ENCODE measurements at regions not wholly inside any gene's neighbourhood (a gene's known extent, or its start where the extent isn't known, plus 50 kb on each side); places are given as distances from the start of the nearest gene placed in this dataset.

DNA sequence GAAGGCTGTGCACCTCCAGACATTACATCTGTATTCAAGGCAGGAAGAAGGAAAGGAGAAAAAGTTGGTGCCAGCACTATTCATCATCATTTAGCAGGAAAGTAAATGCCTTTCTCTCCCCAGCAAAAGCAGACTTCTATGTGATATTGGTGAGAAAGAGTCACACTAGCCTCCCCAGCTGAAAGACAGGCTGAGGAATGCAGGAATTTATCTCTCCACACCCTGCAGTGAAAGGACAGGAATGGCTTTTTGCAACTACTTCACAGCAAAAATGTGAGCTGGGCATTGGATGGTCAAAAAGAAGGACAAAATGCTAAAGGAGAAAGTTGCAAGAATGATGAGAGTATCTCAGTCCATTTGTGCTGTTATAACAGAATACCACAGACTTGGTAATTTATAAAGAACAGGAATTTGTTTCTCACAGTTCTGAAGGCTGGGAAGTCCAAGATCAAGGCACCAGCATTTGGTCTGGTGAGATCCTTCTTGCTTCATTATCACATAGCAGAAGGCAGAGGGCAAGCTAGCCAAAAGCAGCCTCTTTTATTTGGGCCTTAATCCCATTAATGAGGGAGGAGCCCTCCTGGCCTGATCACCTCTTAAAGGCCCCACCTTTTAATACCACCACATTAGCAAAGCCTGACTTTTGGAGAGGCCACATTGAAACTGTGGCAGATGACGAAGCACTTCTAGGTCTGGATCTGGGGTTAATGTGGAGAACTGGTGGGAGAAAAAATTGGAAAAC is 388.1 kb upstream of the SLC14A2 start:
- no peak for DNase-seq (ENCODE audit: low read depth)

DNA sequence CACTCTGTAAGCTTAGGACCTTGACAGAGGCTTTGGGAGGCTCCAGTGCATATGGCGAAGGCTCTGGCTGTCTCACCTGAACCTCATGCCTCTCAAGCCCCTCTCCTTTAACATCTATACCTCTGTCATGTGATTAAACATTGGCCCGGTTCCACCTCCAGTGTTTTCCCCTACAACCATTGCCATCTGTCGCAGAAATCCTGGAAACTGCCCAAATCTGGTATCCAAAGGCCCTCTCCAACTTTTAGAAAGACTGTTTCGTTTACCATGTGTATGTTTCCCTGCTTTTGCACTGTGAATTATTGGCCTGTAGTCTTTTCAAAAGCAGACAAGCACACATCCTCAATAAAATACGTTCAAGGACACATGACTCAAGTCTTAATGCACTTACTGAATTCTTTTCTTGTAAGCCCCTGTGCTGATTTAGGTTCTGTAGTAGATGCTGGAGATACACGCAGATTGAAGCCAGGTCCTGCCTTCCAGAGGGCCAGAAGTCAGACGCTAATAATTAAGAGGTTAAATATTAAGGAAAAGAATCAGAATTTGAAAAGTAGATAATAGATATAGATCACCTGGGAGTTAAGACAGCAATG is 386.4 kb upstream of the SLC14A2 start:
- no peak for DNase-seq (ENCODE audit: low read depth)

GRCh38 chr18:45231617-45232016 is 383.7 kb upstream of the SLC14A2 start:
- DNase-seq (ENCODE audit: low read depth) = no peak

DNA sequence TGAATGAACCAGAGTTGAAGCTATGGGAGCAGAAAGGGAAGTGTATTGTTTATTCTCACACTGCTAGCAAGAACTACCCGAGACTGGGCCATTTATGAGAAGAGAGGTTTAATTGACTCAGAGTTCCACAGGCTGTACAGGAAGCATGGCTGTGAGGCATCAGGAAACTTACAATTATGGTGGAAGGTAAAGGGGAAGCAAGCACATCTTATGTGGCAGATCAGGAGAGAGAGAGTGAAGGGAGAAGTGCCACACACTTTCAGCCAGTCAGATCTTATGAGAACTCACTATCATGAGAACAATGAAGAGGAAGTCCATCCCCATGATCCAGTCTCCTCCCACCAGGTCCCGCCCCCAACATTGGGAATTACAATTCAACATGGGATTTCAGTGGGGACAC is 383.2 kb upstream of the SLC14A2 start:
- no peak for DNase-seq (ENCODE audit: low read depth)

DNA sequence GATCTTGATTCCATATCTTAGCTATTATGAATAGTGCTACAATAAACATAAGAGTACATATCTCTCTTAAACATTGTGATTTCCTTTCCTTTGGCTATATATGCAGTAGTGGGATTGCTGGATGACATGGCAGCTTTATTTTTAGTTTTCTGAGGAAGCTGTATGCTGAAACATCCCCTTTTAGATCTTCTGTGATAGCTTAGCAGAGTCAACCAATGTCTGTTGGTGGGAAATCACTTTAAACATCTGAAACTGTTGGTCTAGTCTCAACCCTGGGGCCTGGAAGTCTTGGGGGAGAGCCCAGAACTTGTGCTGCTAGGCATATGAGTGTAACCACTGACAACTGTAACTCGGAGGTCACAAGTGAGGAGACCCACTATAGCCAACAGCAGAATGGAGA is 378.6 kb upstream of the SLC14A2 start:
- no peak for DNase-seq (ENCODE audit: low read depth)

DNA sequence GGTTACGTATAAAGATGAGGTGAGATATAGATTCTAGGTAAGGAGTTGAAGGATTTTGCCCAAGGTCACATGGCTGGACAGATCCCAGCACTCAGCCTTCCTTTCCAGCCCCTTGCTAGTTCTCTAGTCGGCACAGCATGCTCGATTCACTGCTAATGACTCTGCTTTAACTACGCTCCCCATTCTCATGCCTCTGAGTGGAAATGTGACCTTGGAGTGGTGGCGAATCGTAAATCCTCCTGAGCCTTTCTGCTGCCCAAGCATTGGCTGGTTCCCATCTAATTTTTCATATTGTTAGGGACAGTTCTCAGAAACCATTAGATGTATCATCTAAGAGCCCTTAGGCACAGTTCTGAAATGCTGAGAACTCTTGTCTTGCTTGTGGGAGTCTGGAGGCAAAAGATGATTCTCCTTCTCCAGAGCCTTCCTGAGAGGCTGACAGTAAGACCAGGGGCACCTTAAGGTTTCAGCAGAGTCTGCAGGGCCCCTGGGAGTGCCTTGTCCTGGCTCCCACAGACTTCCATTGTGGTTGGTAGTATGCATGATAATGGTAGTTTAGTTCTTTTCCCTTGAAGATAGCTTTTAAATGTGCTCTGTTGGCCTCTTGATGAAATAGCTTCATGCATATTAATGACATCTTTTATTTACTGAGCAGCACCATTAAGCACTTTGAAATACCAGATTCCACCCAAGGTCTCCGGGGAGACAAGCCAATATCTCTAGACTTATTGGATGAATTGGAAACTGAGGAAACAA is 377.8 kb upstream of the SLC14A2 start:
- DNase-seq (ENCODE audit: low read depth) = no peak

GRCh38 chr18:45241271-45241670 is 374.0 kb upstream of the SLC14A2 start:
- no peak for DNase-seq (ENCODE audit: low read depth)

DNA sequence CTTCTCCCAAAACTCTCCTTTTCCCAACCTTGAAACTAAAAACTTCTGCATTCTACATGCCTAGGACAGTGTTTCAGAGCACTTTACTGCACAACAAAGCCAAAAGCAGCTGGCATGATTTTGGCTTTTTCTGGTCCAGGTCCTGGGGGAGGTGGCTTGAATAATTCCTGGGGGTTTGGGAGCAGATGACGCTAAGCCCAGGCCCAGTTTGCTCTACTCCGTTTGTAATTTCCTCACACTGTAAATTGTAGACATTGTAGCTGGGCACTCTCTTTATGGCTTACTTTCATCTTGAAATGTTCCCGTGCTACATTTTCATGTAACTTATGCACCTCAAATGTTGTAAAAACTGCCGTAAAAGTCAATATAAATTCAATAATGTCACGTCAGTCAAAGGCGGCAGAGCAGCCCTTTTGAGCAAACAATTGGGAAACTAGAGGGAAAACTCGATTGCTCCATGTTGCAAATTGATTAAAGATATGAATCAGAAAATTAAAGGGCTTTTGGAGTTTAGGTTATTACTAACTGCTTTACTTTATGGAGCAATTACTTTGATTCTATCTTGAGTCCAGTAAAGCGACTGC is 373.2 kb upstream of the SLC14A2 start:
- no peak for DNase-seq (ENCODE audit: low read depth)

GRCh38 chr18:45243340-45244110 is 371.8 kb upstream of the SLC14A2 start:
- no peak for DNase-seq (ENCODE audit: low read depth)

DNA sequence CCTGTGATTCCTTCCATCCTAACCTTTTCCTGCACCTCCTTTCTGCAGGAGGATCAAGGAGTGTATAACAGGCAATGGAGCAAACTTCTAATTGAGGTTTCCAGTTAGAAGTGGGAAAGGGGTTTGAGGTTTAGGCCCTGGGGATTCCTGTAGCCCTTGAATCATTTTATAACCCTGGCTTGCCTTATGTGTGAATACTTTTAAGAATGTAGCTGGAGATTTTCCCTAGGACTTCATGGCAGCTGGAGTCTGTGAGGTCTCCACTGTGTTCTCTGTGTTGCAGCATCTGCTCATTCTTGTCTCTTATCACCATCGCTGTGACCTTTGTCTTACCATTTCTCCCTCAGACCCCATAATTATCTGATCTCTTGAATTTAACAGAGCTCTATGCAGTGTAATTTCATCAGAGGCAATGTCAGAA is 370.2 kb upstream of the SLC14A2 start:
- no peak for DNase-seq (ENCODE audit: low read depth)

- DNase-seq (ENCODE audit: low read depth) = no peak
Measured at GRCh38 chr18:45248240-45248903, 366.9 kb upstream of the SLC14A2 start.

GRCh38 chr18:45249246-45249661 is 366.0 kb upstream of the SLC14A2 start:
- DNase-seq (ENCODE audit: low read depth) = no peak

DNA sequence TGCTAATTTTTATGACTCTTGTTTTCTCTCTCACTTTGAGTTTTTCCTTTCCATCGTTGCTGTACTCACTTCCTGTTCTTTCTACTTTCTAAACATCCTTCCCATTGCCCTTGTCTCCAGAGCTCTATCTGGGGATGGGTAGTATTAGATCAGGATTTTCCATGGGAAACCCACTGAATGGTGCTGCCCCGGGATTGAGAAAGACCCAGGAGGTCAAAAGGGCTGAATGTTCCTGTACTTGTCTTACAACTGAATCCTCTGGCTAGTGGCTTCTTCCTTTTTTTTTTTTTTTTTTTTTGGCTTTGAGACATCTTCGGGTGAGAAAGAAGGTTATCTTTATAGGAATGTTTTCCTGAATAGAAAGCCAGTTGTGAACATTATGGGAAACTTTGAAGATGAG is 364.8 kb upstream of the SLC14A2 start:
- no peak for DNase-seq (ENCODE audit: low read depth)

DNA sequence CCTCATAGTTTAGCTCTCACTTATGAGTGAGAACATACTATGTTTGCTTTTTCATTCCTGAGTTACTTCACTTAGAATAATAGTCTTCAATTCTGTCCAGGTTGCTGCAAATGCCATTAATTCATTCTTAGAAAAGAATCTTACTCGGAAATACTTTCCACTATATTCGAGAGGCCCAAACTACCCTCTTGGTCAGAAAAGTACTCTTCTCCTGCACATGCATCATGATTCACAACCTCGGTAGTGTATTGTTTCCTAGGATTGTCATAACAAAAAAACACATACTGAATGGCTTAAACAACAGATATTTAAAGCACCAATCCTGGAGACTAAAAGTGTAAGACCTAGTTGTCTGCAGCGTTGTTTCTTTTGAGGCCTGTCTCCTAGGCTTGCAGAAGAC is 364.0 kb upstream of the SLC14A2 start:
- DNase-seq (ENCODE audit: low read depth) = no peak

DNA sequence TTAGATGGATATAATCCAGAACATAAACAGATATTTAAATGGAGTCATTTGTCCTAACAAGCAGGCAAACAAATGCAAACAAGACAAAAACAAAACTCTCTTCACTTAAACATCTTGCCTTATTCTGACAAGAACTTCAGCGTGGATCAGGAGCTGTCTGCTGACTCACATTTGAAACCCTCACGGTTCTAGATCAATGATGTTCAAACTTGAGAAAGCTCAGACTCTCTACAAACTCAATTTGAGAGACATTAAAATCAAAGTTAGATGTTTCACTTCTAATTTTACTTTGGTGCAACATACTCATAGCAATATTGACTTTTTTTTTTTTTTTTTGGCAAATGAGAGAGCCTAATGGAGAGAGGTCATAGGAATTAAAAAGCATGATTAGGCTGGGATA is 362.8 kb upstream of the SLC14A2 start:
- no peak for DNase-seq (ENCODE audit: low read depth)

DNA sequence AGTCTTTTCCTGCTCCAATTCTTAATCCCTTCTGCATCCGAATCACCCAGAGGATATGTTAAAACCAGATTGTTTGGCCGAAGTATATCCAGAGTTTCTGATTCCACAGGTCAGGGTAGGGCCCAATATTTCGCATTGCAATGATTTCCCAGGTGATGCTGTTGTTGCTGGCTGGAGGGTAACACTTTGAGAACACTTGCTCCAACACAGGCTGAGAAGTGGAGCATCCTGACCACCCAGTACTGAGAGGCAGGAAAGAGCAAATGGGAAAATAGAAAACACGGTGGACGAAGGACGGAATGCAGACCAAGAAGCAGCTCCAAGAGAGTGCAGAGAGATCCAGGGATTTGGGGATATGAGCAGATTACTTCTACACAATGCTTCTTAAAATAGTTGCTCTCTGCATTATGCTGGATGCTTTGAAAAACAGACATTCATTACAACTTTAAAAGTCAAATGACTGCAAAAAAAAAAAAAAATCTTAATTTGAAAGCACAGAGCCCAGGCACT is 362.2 kb upstream of the SLC14A2 start:
- DNase-seq (ENCODE audit: low read depth) = no peak

DNA sequence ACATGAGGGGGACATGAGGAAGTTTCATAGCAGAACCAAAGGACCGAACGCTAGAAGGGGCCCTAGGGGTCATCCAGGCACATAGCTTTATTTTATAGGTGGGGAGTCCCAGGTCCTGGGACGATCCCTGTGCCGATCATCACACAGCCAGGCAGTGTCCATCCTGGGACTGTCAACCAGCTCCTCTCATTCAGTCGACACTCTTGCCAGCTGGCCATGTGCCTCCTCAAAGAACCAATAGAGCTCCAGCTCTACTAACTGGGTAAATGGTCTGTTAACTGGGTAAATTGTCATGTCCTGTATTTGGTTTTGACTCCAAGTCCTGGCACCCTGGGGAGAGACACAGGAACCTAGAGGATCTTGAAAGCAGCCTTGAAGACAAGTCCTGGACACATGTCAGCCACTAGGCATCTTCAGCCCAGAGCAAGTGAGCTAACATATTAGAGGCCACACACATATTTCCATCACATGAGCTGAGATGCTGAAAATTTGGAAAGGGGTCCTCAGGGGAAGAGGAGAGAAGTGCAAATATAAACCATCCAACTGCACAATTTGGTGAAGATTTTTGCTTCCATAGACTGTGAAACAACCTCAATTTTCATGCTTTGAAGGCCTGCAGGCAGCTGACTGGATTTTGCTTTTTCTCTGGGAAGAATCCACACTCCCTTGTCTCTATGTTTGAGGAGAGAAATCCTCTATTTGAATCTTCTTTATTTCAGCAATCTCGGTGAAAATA is 361.1 kb upstream of the SLC14A2 start:
- DNase-seq (ENCODE audit: low read depth) = no peak

GRCh38 chr18:45254709-45255082 is 360.6 kb upstream of the SLC14A2 start:
- DNase-seq (ENCODE audit: low read depth) = no peak

DNA sequence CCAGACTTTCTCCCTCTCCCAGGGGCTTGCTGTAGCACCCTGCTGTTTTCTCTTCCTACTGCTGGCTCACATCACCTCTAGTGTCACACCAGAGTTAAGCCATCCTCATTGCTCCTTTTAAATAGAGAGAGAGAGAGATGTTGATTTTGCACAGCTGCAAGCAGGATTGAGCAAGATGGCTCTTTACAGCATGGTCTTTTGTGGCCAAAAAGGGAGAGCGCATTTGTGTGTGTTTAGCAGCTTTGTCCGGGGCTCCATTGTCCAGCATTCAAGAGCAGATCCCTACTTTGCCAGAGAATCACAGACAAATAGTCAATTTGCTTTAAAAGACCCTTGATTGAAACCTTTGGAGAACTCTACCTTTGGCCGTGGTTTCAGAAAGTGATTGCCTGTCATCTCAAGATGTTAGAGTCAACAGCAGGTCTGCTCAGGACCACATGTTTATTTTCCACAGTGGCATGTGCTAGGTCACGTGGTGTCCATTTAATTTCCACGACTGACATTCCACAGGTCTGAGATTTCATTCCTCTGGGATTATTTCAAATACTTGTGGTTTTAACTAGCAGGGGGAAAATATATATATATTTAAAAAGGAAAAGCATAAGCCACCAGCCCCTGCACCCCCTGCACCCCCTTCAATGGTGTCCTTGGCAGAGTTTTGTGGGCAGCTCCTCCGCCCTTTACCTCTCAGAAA is 359.9 kb upstream of the SLC14A2 start:
- DNase-seq (ENCODE audit: low read depth) = no peak

GRCh38 chr18:45260125-45260524 is 355.2 kb upstream of the SLC14A2 start:
- DNase-seq (ENCODE audit: low read depth) = no peak
